Tibial artery (tissue), 4 donors: ENCODE measurements at regions not wholly inside any gene's neighbourhood (a gene's known extent, or its start where the extent isn't known, plus 50 kb on each side); places are given as distances from the start of the nearest gene placed in this dataset.

Experiments used
- DNase-seq, 2 donors: peaks; one replicate each; pipeline ENCODE4 v3.0.0-alpha.2; 2019
- H3K27ac ChIP-seq, 2 donors: fragments of 200-600 bp; sonication (generic) in 1 of 2; 1 replicate in 1 of 2; 2 replicates in 1 of 2; pipeline ENCODE4 v1.5.1; 2018 to 2019; ENCODE audit warnings: mild to moderate bottlenecking in 1 of 2
- H3K27me3 ChIP-seq, 2 donors: fragments of 200-600 bp; sonication (generic) in 1 of 2; one replicate each; pipeline versions ENCODE4 v1.5.1 to v1.6.0; 2016 to 2019
- H3K36me3 ChIP-seq, 3 donors: fragments of 200-600 bp; sonication (generic) in 2 of 3; one replicate each; pipeline ENCODE4 v1.5.1; 2016 to 2019; ENCODE audit warnings: mild to moderate bottlenecking in 2 of 3
- H3K4me1 ChIP-seq, 4 donors: fragments of 200-600 bp; sonication (generic) in 2 of 4; 1 replicate in 3 of 4; 2 replicates in 1 of 4; pipeline ENCODE4 v1.5.1; 2016 to 2019
- H3K4me3 ChIP-seq, 2 donors: fragments of 200-600 bp; sonication (generic) in 1 of 2; 1 replicate in 1 of 2; 2 replicates in 1 of 2; pipeline ENCODE4 v1.5.1; 2018 to 2019; ENCODE audit warnings: mild to moderate bottlenecking in 2 of 2
- H3K9me3 ChIP-seq, 3 donors: fragments of 200-600 bp; sonication (generic) in 1 of 3; one replicate each; pipeline ENCODE4 v1.5.1; 2016 to 2019
- CTCF ChIP-seq, 2 experiments: fragments of 200-600 bp in 1 of 2; fragments of 450-650 bp in 1 of 2; IDR thresholded peaks; one replicate each; pipeline ENCODE4 v1.5.1; 2017 to 2019; ENCODE audit warnings: antibody characterized with exemption in 2 of 2, mild to moderate bottlenecking in 1 of 2, moderate library complexity in 1 of 2
- intact Hi-C: fragments of 100-400 bp; cut with DNase I; formaldehyde crosslinking; loops from one replicate; pipeline ENCODE4 v1.15.0; 2023; ENCODE audit warnings: low total_unique reads

GRCh38 chr6:27617700-27618689 lies 145.1 kb upstream of the ZNF184 start:
- Histone ChIP-seq H3K36me3 (no peaks in the 10 kb centered on the region), H3K27me3 (peaks cover 0 to 23% of the 10 kb centered on the region in 2 donors), H3K4me1 (peaks cover 0 to 15% (median 7%) of the 10 kb centered on the region in 4 donors), H3K4me3 (peak overlapping the region in 1 of 2 donors; percentile 14), H3K9me3 (no peaks in the 10 kb centered on the region), H3K27ac (no peak overlapping the region)
- intact Hi-C loops: no loop called here
- TF ChIP-seq CTCF (IDR thresholded peaks at IDR 0.05): no peak
- no peak for DNase-seq

- H3K4me1 ChIP-seq: peaks cover 0 to 15% (median 7%) of the 10 kb centered on the region in 4 donors
- no peak for TF ChIP-seq CTCF (IDR thresholded peaks at IDR 0.05)
- no peaks in the 10 kb centered on the region for H3K36me3 ChIP-seq
- intact Hi-C loops: no loop called here
- no peaks in the 10 kb centered on the region for H3K9me3 ChIP-seq
- H3K4me3 ChIP-seq: peak overlapping the region in 1 of 2 donors; percentile 14
- peaks cover 0 to 23% of the 10 kb centered on the region in 2 donors for H3K27me3 ChIP-seq
- DNase-seq: no peak
- H3K27ac ChIP-seq: no peak overlapping the region
Measured at GRCh38 chr6:27617046-27617687, 144.3 kb upstream of the ZNF184 start.

GRCh38 chr6:27616328-27617045 lies 143.6 kb upstream of the ZNF184 start:
- Histone ChIP-seq H3K36me3 (no peaks in the 10 kb centered on the region), H3K9me3 (no peaks in the 10 kb centered on the region), H3K27me3 (peaks cover 0 to 23% of the 10 kb centered on the region in 2 donors), H3K27ac (no peak overlapping the region), H3K4me1 (peaks cover 0 to 15% (median 7%) of the 10 kb centered on the region in 4 donors), H3K4me3 (no peak overlapping the region)
- intact Hi-C loops: no loop called here
- no peak for DNase-seq
- TF ChIP-seq CTCF (IDR thresholded peaks at IDR 0.05): no peak

GRCh38 chr6:27611451-27611850 lies 138.5 kb upstream of the ZNF184 start:
- Histone ChIP-seq H3K27ac (no peak overlapping the region), H3K4me3 (no peak overlapping the region), H3K9me3 (no peaks in the 10 kb centered on the region), H3K27me3 (peaks cover 0 to 14% of the 10 kb centered on the region in 2 donors), H3K36me3 (no peaks in the 10 kb centered on the region), H3K4me1 (no peaks in the 10 kb centered on the region)
- no peak for DNase-seq
- intact Hi-C loops: no loop called here
- no peak for TF ChIP-seq CTCF (IDR thresholded peaks at IDR 0.05)
